Stimulated activated naive CD8-positive, alpha-beta T cell treated with anti-CD3 and anti-CD28 coated beads, Interleukin-15, amount 100 ng/mL, for 72 hours (primary cell): ENCODE measurements at regions not wholly inside any gene's neighbourhood (a gene's known extent, or its start where the extent isn't known, plus 50 kb on each side); places are given as distances from the start of the nearest gene placed in this dataset.

Experiments
- ATAC-seq: fragments of 150-1000 bp; cut with Tn5 transposase; 2 replicates; pipeline ENCODE4 v1.10.0; 2021; ENCODE audit warnings: mild to moderate bottlenecking, moderate library complexity
- DNase-seq, 2 donors: peaks; one replicate each; pipeline ENCODE4 v3.0.0; 2021 to 2022
- H3K27ac Mint-ChIP-seq, 2 donors: one replicate each; pipeline ENCODE4 v1.8.0; 2022; ENCODE audit warnings: mild to moderate bottlenecking in 2 of 2, mixed read lengths in 2 of 2, moderate library complexity in 2 of 2
- H3K27me3 Mint-ChIP-seq: one replicate; pipeline ENCODE4 v1.8.0; 2022; ENCODE audit warnings: mixed read lengths
- H3K4me1 Mint-ChIP-seq: one replicate; pipeline ENCODE4 v1.8.0; 2022; ENCODE audit warnings: mild to moderate bottlenecking, mixed read lengths
- H3K4me3 Mint-ChIP-seq, 2 donors: one replicate each; pipeline ENCODE4 v1.8.0; 2022; ENCODE audit warnings: mild to moderate bottlenecking in 2 of 2, mixed read lengths in 2 of 2, moderate library complexity in 1 of 2
- H3K9me3 Mint-ChIP-seq, 2 donors: one replicate each; pipeline ENCODE4 v1.8.0; 2022; ENCODE audit warnings: mixed read lengths in 2 of 2

DNA sequence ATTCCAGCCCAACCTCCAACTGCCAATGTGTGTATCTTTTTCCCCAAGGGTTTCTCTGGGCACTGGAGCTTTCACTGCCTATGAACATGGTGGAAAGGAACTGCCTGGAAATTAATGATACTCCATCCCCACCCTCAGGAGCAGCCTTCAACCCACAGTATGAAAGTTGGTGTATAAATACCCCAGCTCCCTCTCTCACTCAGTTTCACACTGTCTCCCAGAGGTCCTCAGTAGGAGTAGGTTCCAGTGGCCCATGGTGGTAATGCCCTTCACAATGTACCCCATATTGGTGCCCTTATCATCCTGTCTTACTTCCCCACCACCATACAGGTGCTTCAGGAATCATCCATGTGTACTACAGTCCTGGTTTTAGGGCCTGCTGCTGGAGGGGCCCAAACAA, 462.6 kb downstream of the MIAT start:
- no peak overlapping the region for H3K27ac Mint-ChIP-seq
- ATAC-seq (no peak), DNase-seq (no peak)
- H3K27me3 Mint-ChIP-seq: peaks cover 19% of the 10 kb centered on the region
- no peak overlapping the region for H3K4me3 Mint-ChIP-seq
- H3K4me1 Mint-ChIP-seq: no peaks in the 10 kb centered on the region
- peaks cover 0 to 4% of the 10 kb centered on the region in 2 donors for H3K9me3 Mint-ChIP-seq

DNA sequence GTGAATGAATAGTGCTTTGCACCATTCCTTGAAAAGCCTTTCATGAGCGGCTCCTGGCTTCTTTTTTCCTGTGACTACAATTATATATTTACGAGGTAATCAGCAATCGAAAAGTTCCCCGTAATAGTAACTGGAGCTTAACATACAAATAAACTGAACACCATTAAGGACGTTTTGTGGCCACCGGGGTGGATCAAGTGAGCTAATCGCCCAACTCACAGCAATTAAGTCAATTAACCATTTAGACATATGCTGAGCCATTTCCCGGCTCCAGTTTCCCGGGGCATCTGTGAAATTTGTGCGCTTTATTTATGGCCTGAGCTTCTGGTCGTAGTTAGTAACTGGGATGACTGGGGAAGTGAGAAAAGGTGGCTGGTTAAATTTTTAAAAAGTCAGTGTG, 465.2 kb downstream of the MIAT start:
- Mint-ChIP-seq H3K9me3 (no peaks in the 10 kb centered on the region), H3K27me3 (peaks cover 29% of the 10 kb centered on the region), H3K4me1 (no peaks in the 10 kb centered on the region), H3K4me3 (no peak overlapping the region), H3K27ac (no peak overlapping the region)
- ATAC-seq (no peak), DNase-seq (no peak)

DNA sequence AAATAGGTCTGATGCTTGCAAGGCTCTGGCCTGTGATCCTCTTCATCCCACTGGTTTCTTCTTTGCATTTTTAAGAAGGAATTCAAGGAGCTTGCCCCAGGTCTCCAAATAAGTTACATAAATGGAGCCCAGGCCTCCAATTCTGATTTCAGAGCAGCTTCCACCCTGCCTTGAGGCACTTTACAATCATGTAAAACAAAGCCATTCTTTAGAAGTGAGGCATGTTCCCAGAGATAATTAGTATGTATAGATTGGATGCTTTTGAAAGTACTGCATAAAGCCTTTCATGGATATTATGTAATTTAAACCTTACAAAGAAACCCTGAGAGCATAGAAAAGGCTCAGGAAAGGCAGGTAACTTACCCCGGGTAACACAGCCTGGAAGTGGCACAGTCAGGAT, 466.5 kb downstream of the MIAT start:
- Mint-ChIP-seq H3K9me3 (no peaks in the 10 kb centered on the region), H3K27ac (no peak overlapping the region), H3K4me3 (no peak overlapping the region), H3K4me1 (no peaks in the 10 kb centered on the region), H3K27me3 (peaks cover 32% of the 10 kb centered on the region)
- ATAC-seq (no peak), DNase-seq (no peak)

DNA sequence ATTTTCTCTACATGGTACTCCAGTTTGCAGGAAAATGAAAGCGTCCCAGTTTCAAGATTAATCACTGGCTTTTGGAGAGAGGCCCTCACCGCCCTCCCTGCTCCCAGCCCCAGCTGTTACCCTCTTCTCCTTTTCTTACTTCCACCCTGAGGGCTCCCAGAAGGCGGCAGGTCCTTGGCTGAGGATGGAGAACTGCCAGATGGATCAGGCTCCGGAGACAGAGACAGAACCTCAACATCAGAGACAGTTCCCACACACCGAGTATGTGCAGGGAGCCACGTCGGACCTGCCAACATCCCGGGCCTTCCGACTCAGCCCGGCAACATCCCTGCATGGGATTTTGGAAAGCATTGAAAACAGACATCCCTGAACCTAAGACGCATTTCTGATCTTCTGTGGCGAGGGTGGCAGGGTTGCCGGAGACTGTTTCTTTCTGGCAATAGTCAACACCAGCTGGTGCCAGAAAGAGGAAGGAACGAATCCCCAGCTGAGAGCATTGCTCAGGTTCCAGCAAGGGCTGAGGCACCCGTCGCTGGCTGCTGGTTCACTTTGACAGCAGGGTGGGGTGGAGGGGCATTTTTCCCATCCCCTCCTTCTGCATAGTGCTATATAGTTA, 467.1 kb downstream of the MIAT start:
- no peak overlapping the region for H3K27ac Mint-ChIP-seq

GRCh38 chr22:27125539-27125938, 468.2 kb downstream of the MIAT start:
- H3K27me3 Mint-ChIP-seq: peaks cover 36% of the 10 kb centered on the region
- H3K4me3 Mint-ChIP-seq: no peak overlapping the region
- DNase-seq (no peak), ATAC-seq (no peak)
- H3K9me3 Mint-ChIP-seq: no peaks in the 10 kb centered on the region
- H3K27ac Mint-ChIP-seq: no peak overlapping the region
- no peaks in the 10 kb centered on the region for H3K4me1 Mint-ChIP-seq

More for the DNA sequence above, 467.1 kb downstream of the MIAT start:
- H3K4me1 Mint-ChIP-seq: no peaks in the 10 kb centered on the region
- DNase-seq (no peak), ATAC-seq (no peak)
- no peak overlapping the region for H3K4me3 Mint-ChIP-seq
- no peaks in the 10 kb centered on the region for H3K9me3 Mint-ChIP-seq
- H3K27me3 Mint-ChIP-seq: peaks cover 36% of the 10 kb centered on the region

GRCh38 chr22:27127911-27128310, 470.5 kb downstream of the MIAT start:
- Mint-ChIP-seq H3K27ac (no peak overlapping the region), H3K27me3 (peaks cover 48% of the 10 kb centered on the region)
- DNase-seq: no peak

GRCh38 chr22:27128461-27129085, 471.2 kb downstream of the MIAT start:
- peaks cover 51% of the 10 kb centered on the region for H3K27me3 Mint-ChIP-seq
- H3K27ac Mint-ChIP-seq: no peak overlapping the region
- H3K9me3 Mint-ChIP-seq: no peaks in the 10 kb centered on the region
- no peaks in the 10 kb centered on the region for H3K4me1 Mint-ChIP-seq
- ATAC-seq (no peak), DNase-seq (no peak)
- no peak overlapping the region for H3K4me3 Mint-ChIP-seq

More at GRCh38 chr22:27127911-27128310, 470.5 kb downstream of the MIAT start:
- Mint-ChIP-seq H3K4me1 (no peaks in the 10 kb centered on the region), H3K4me3 (no peak overlapping the region), H3K9me3 (no peaks in the 10 kb centered on the region)
- ATAC-seq: no peak

GRCh38 chr22:27129266-27129665, 471.9 kb downstream of the MIAT start:
- no peak for DNase-seq
- no peak overlapping the region for H3K4me3 Mint-ChIP-seq
- no peak overlapping the region for H3K27ac Mint-ChIP-seq
- H3K27me3 Mint-ChIP-seq: peaks cover 53% of the 10 kb centered on the region
- ATAC-seq: no peak
- no peaks in the 10 kb centered on the region for H3K9me3 Mint-ChIP-seq
- H3K4me1 Mint-ChIP-seq: no peaks in the 10 kb centered on the region

DNA sequence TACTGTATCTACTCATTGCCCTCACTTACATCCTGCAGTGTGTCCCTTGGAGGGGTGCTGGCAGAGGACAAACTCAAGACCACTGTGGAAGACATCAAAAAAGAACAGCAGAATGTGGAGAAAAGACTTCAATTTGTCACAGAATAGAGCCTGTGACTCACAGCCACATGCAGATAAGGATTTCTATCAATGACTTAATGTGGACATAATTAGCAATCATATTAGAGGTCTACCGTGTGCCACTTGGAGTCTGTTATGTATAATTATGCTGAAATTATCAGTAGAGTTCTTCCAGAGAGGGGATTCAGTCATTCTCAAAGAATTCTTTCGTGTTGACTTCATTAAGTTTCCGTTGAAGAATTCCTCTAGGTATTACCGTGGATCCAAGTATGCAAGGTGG, 473.5 kb downstream of the MIAT start:
- peaks cover 39% of the 10 kb centered on the region for H3K27me3 Mint-ChIP-seq
- DNase-seq (no peak), ATAC-seq (no peak)
- no peaks in the 10 kb centered on the region for H3K4me1 Mint-ChIP-seq
- no peaks in the 10 kb centered on the region for H3K9me3 Mint-ChIP-seq
- no peak overlapping the region for H3K27ac Mint-ChIP-seq
- no peak overlapping the region for H3K4me3 Mint-ChIP-seq

GRCh38 chr22:27131346-27131745, 474.0 kb downstream of the MIAT start:
- ATAC-seq (no peak), DNase-seq (no peak)
- H3K9me3 Mint-ChIP-seq: no peaks in the 10 kb centered on the region
- peak overlapping the region in 1 of 2 donors; percentile 67 for H3K27ac Mint-ChIP-seq
- H3K27me3 Mint-ChIP-seq: peaks cover 39% of the 10 kb centered on the region
- H3K4me3 Mint-ChIP-seq: no peak overlapping the region
- H3K4me1 Mint-ChIP-seq: no peaks in the 10 kb centered on the region

GRCh38 chr22:27132400-27132799, 475.0 kb downstream of the MIAT start:
- Mint-ChIP-seq H3K4me3 (no peak overlapping the region), H3K27ac (no peak overlapping the region), H3K4me1 (no peaks in the 10 kb centered on the region), H3K9me3 (peaks cover 7% of the 10 kb centered on the region in 2 donors), H3K27me3 (peaks cover 39% of the 10 kb centered on the region)
- ATAC-seq (no peak), DNase-seq (no peak)

DNA sequence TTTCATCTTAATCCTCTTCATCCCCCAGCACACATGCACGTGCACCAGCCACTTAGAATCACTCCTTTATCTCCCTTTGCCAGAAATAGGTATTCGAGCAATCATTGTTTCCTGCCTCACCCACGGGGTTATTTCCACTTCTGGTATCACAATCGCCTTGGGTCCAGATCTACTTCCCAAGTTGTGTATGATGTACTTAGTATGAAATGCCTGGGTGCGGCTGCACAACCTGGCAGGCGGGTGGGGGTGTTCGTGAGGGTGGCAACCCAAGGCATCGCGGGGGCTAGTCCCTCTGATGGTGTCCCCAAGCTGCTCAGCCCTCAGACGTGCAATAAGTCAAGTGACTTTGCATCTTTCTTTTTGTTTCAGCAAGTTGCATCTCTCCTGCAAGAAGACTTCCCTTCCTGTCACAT, 475.6 kb downstream of the MIAT start:
- no peak overlapping the region for H3K27ac Mint-ChIP-seq
- DNase-seq (no peak), ATAC-seq (no peak)
- peaks cover 7% of the 10 kb centered on the region in 2 donors for H3K9me3 Mint-ChIP-seq
- H3K27me3 Mint-ChIP-seq: peaks cover 43% of the 10 kb centered on the region
- no peak overlapping the region for H3K4me3 Mint-ChIP-seq
- no peaks in the 10 kb centered on the region for H3K4me1 Mint-ChIP-seq

- no peak for DNase-seq
- H3K4me1 Mint-ChIP-seq: no peaks in the 10 kb centered on the region
- ATAC-seq: no peak
- H3K4me3 Mint-ChIP-seq: no peak overlapping the region
- H3K27ac Mint-ChIP-seq: no peak overlapping the region
- peaks cover 7% of the 10 kb centered on the region in 2 donors for H3K9me3 Mint-ChIP-seq
- peaks cover 42% of the 10 kb centered on the region for H3K27me3 Mint-ChIP-seq
Observed at GRCh38 chr22:27133681-27134314, 476.4 kb downstream of the MIAT start.

GRCh38 chr22:27134315-27134701, 476.9 kb downstream of the MIAT start:
- Mint-ChIP-seq H3K27me3 (peaks cover 37% of the 10 kb centered on the region), H3K9me3 (peaks cover 7% of the 10 kb centered on the region in 2 donors), H3K4me1 (no peaks in the 10 kb centered on the region), H3K4me3 (no peak overlapping the region), H3K27ac (no peak overlapping the region)
- DNase-seq: peak in 1 of 2 donors; percentile 31
- ATAC-seq: peak; percentile 96

DNA sequence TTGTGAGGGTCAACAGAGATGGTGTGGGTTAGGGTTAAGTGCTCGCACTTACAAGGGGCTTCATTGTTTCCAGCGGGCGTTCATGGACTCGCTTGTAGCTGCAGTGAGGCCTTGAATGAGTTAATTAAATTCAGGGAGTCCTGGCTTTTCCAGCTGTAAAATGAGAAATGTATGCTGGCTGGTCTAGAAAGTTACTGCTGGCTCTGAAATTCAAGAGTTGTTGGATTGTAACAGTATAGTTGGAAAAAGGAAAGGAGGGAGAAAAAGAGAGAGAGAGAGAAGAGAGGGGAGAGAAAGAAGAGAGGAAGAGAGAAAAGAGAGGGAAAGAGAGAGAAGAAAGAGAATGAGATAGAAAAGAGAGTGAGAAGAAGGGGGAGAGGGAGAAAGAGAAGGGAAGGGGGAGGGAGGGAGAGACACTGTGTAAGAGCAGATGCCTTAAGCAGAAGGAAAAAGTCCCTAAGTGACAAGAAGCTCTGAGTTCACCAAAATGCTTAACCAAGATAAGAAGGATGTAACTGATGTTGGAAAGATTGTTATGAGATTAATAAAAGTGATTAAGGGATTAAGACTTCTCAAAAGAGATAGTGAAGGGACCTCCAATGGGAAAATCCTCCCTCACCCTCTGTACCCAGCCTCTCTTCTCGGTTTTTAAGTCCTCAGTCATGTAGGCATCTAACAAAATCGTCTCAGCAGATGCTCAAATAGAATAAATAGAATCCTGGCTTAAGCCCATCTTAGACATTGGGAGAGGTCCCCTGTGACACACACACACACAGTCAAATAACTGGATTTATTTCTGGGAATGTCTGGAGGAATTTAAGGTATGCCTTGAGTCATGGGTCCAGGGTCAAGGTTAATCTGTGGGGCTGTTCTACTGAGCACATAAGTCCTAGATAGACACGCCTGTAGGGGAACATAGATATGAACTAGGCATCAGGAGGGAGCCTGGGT, 477.9 kb downstream of the MIAT start:
- no peak overlapping the region for H3K4me3 Mint-ChIP-seq
- peaks cover 37% of the 10 kb centered on the region for H3K27me3 Mint-ChIP-seq
- peaks cover 7% of the 10 kb centered on the region in 2 donors for H3K9me3 Mint-ChIP-seq
- DNase-seq (no peak), ATAC-seq (no peak)
- no peaks in the 10 kb centered on the region for H3K4me1 Mint-ChIP-seq
- H3K27ac Mint-ChIP-seq: no peak overlapping the region
